Neural cell (in vitro differentiated cells): ENCODE measurements at regions not wholly inside any gene's neighbourhood (a gene's known extent, or its start where the extent isn't known, plus 50 kb on each side); places are given as distances from the start of the nearest gene placed in this dataset.
A peak's percentile ranks its signal among the peaks of the same experiment; 100 is the strongest.

ENCODE experiments used
- H2AFZ ChIP-seq: fragments of 200-600, 300-800 bp; sonication (generic), shearing (Covaris generic); 2 replicates; pipeline ENCODE4 v1.6.0; 2014; ENCODE audit warnings: low read depth, mild to moderate bottlenecking, antibody characterized with exemption, low read length, moderate library complexity
- H3F3A ChIP-seq: fragments of 200-600 bp; shearing (Covaris generic); 2 replicates; pipeline ENCODE4 v1.6.1; 2016; ENCODE audit warnings: mild to moderate bottlenecking, moderate library complexity, mixed read lengths, antibody characterized with exemption, low read length; ENCODE audit not compliant: insufficient read depth, poor library complexity, severe bottlenecking
- H3K27ac ChIP-seq: fragments of 200-600, 300-800 bp; sonication (generic), shearing (Covaris generic); 2 replicates; pipeline ENCODE4 v1.5.1; 2014; ENCODE audit warnings: mild to moderate bottlenecking, low read length, moderate library complexity
- H3K27me3 ChIP-seq: fragments of 300-800, 200-600 bp; sonication (generic), shearing (Covaris generic); 2 replicates; pipeline ENCODE4 v1.6.0; 2014; ENCODE audit warnings: mild to moderate bottlenecking, low read depth, low read length, moderate library complexity; ENCODE audit not compliant: insufficient read depth
- H3K36me3 ChIP-seq: fragments of 300-800, 200-600 bp; sonication (generic), shearing (Covaris generic); 2 replicates; pipeline ENCODE4 v1.5.1; 2014; ENCODE audit warnings: mild to moderate bottlenecking, antibody characterized with exemption, low read length, moderate library complexity; ENCODE audit not compliant: insufficient read depth
- H3K4me2 ChIP-seq: fragments of 300-800, 200-600 bp; sonication (generic), shearing (Covaris generic); 2 replicates; pipeline ENCODE4 v1.6.0; 2014; ENCODE audit warnings: mild to moderate bottlenecking, low read length
- H3K4me3 ChIP-seq: fragments of 300-800, 200-600 bp; sonication (generic), shearing (Covaris generic); 2 replicates; pipeline ENCODE4 v1.5.1; 2014; ENCODE audit warnings: mild to moderate bottlenecking, low read length, moderate library complexity
- H3K79me2 ChIP-seq: fragments of 200-600 bp; shearing (Covaris generic); replicated peaks from 2 replicates; pipeline ENCODE4 v1.6.0; 2014; ENCODE audit warnings: mild to moderate bottlenecking, low read length, moderate library complexity; ENCODE audit not compliant: insufficient read depth
- H3K9ac ChIP-seq: fragments of 300-800, 200-600 bp; sonication (generic), shearing (Covaris generic); 2 replicates; pipeline ENCODE4 v1.6.1; 2016; ENCODE audit warnings: mild to moderate bottlenecking, low read length, mixed read lengths
- H3K9me2 ChIP-seq: fragments of 200-600 bp; shearing (Covaris generic); 2 replicates; pipeline ENCODE4 v1.6.1; 2016; ENCODE audit warnings: mild to moderate bottlenecking, low read length, mixed read lengths; ENCODE audit not compliant: insufficient read depth
- H3K9me3 ChIP-seq: fragments of 200-600, 300-800 bp; sonication (generic), shearing (Covaris generic); 2 replicates; pipeline ENCODE4 v1.6.1; 2016; ENCODE audit warnings: mild to moderate bottlenecking, mixed run types, low read length, moderate library complexity, mixed read lengths
- H4K20me1 ChIP-seq: fragments of 200-600 bp; shearing (Covaris generic); 2 replicates; pipeline ENCODE4 v1.6.1; 2016; ENCODE audit warnings: mild to moderate bottlenecking, mixed run types; ENCODE audit not compliant: insufficient read depth
- CTCF ChIP-seq: fragments of 450-650 bp; IDR thresholded peaks from 2 replicates; pipeline ENCODE4 v1.5.1; 2014; ENCODE audit warnings: antibody characterized with exemption, mild to moderate bottlenecking, moderate library complexity; ENCODE audit not compliant: poor library complexity, severe bottlenecking
- EP300 ChIP-seq: fragments of 450-650 bp; conservative IDR thresholded peaks from 2 replicates; pipeline ENCODE4 v1.6.1; 2014; ENCODE audit warnings: antibody characterized with exemption, mild to moderate bottlenecking, moderate library complexity; ENCODE audit not compliant: poor library complexity, severe bottlenecking
- EZH2 ChIP-seq: fragments of 200-600, 300-800 bp; shearing (Covaris generic), sonication (generic); IDR thresholded peaks from 2 replicates; pipeline ENCODE4 v1.6.1; 2014; ENCODE audit warnings: antibody characterized with exemption, low read length, borderline replicate concordance, mild to moderate bottlenecking; ENCODE audit not compliant: insufficient read depth, poor library complexity, severe bottlenecking
- MXI1 ChIP-seq: fragments of 450-650 bp; conservative IDR thresholded peaks from 2 replicates; pipeline ENCODE4 v1.6.1; 2014; ENCODE audit warnings: antibody characterized with exemption, mild to moderate bottlenecking; ENCODE audit not compliant: poor library complexity, severe bottlenecking
- POLR2AphosphoS5 ChIP-seq: IDR thresholded peaks from 2 replicates; pipeline ENCODE4 v1.6.1; 2012
- RAD21 ChIP-seq: fragments of 450-650 bp; conservative IDR thresholded peaks from 2 replicates; pipeline ENCODE4 v1.6.1; 2014; ENCODE audit warnings: antibody characterized with exemption, mild to moderate bottlenecking, moderate library complexity
- REST ChIP-seq: IDR thresholded peaks from 2 replicates; pipeline ENCODE4 v1.6.1; 2012; ENCODE audit warnings: borderline replicate concordance
- SMC3 ChIP-seq: fragments of 450-650 bp; conservative IDR thresholded peaks from 2 replicates; pipeline ENCODE4 v1.6.1; 2014; ENCODE audit warnings: antibody characterized with exemption, mild to moderate bottlenecking, moderate library complexity; ENCODE audit not compliant: poor library complexity
- TAF1 ChIP-seq: IDR thresholded peaks from 2 replicates; pipeline ENCODE4 v1.6.1; 2012; ENCODE audit warnings: low read depth

GRCh38 chr13:74586847-74587246 is 452.6 kb upstream of the KLF12 start:
- no peak overlapping the region for H3K4me2 ChIP-seq
- H3K9me2 ChIP-seq, result no peaks in the 10 kb centered on the region
- no peak overlapping the region for H3K9ac ChIP-seq
- no peaks in the 10 kb centered on the region for H3K27me3 ChIP-seq
- TF ChIP-seq CTCF (no peak), EZH2 (no peak), RAD21 (no peak), POLR2AphosphoS5 (no peak)
- no peaks in the 10 kb centered on the region for H3K79me2 ChIP-seq
- H3K36me3 ChIP-seq, result no peaks in the 10 kb centered on the region
- no peaks in the 10 kb centered on the region for H3K9me3 ChIP-seq
- H2AFZ ChIP-seq, result no peak overlapping the region
- H4K20me1 ChIP-seq, result no peaks in the 10 kb centered on the region
- H3K27ac ChIP-seq, result no peak overlapping the region
- H3F3A ChIP-seq, result no peaks in the 10 kb centered on the region
- H3K4me3 ChIP-seq, result no peak overlapping the region

- Histone ChIP-seq H3K9ac (peak overlapping the region; percentile 77), H4K20me1 (no peaks in the 10 kb centered on the region), H3K4me3 (peak overlapping the region; percentile 63), H3K4me2 (peak overlapping the region; percentile 84), H2AFZ (peak overlapping the region; percentile 71), H3K9me2 (no peaks in the 10 kb centered on the region), H3K27me3 (no peaks in the 10 kb centered on the region), H3K9me3 (no peaks in the 10 kb centered on the region), H3K36me3 (no peaks in the 10 kb centered on the region), H3K27ac (peak overlapping the region; percentile 97), H3F3A (no peaks in the 10 kb centered on the region), H3K79me2 (no peaks in the 10 kb centered on the region)
- TF ChIP-seq MXI1, result no peak
- peak; percentile 12 for TF ChIP-seq SMC3
- TF ChIP-seq EP300, result peak; percentile 88
- TF ChIP-seq CTCF, result no peak
- TF ChIP-seq REST, result peak; percentile 69
- TF ChIP-seq EZH2, result no peak
- TF ChIP-seq POLR2AphosphoS5, result peak; percentile 70
- peak; percentile 43 for TF ChIP-seq TAF1
These were observed 442.2 kb upstream of the KLF12 start for GRCh38 chr13:74576420-74576819.
